HFFc6 (cell line): ENCODE measurements at regions not wholly inside any gene's neighbourhood (a gene's known extent, or its start where the extent isn't known, plus 50 kb on each side); places are given as distances from the start of the nearest gene placed in this dataset.

ENCODE experiments used
- DNase-seq: peaks from one replicate; pipeline ENCODE4 v3.0.0-alpha.2; 2018
- H3K27ac Mint-ChIP-seq: 2 replicates; pipeline ENCODE4 v1.8.0; 2020; ENCODE audit warnings: mild to moderate bottlenecking, mixed read lengths
- H3K27me3 Mint-ChIP-seq: 2 replicates; pipeline ENCODE4 v1.8.0; 2021; ENCODE audit warnings: mild to moderate bottlenecking, moderate library complexity, mixed read lengths; ENCODE audit not compliant: insufficient read depth
- H3K36me3 Mint-ChIP-seq: 2 replicates; pipeline ENCODE4 v1.8.0; 2021; ENCODE audit warnings: low read depth, mixed read lengths
- H3K4me1 Mint-ChIP-seq: 2 replicates; pipeline ENCODE4 v1.8.0; 2020; ENCODE audit warnings: low read depth, mixed read lengths
- H3K4me3 Mint-ChIP-seq: 2 replicates; pipeline ENCODE4 v1.8.0; 2020; ENCODE audit warnings: mild to moderate bottlenecking, moderate library complexity, mixed read lengths
- H3K9me3 Mint-ChIP-seq: 2 replicates; pipeline ENCODE4 v1.8.0; 2020; ENCODE audit warnings: mild to moderate bottlenecking, mixed read lengths
- TF ChIP-seq, protein P1 (sequence below): fragments of 200-600 bp; sonication (generic); IDR thresholded peaks from 2 replicates; pipeline ENCODE4 v1.5.0; 2021; ENCODE audit warnings: antibody characterized with exemption, mild to moderate bottlenecking

DNA sequence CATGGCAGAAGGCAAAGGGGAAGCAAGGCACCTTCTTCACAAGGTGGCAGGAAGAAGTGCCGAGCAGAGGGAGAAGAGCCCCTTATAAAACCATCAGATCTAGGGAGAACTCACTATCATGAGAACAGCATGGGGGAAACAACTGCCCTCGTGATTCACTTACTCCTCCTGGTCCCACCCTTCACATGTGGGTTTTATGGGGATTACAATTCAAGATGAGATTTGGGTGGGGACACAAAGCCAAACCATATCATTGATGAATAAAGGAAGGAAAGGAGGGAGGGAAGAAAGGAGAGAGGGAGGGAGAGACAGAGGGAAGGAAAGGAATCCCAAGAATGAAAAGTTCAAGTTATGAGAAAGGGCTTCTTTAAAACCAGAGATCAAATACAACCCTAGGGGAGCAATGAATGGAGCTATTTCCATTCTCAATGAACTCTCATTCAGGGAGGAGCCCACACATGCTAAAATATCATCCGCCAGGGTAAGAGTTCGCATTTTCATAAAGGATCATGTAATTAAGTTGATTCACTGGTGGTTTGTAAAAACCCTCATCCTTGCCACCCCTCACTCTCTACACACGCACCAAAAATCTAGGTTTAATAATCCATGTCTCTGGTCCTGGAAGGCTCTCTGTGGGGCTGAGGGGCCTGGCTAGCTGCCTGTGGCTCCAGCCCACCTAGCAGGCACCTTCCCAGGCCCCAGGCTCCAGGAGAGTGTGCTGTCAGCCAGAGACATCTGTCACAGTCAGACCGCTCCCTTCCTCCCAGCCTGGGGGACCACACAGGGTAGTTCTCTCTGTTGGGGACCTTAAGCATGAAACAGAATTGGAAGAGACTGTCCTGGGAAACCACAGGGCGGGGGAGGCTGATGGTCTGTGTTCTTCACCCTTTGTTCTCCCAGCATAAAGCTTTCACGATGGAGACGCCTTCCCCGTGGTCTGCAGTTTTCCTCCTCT is 94.0 kb downstream of the CCDC185 start:
- H3K4me1 Mint-ChIP-seq: no peaks in the 10 kb centered on the region
- no peak for DNase-seq
- no peak overlapping the region for H3K4me3 Mint-ChIP-seq
- peaks cover 49% of the 10 kb centered on the region for H3K27me3 Mint-ChIP-seq
- no peaks in the 10 kb centered on the region for H3K9me3 Mint-ChIP-seq
- H3K27ac Mint-ChIP-seq: no peak overlapping the region
- H3K36me3 Mint-ChIP-seq: no peaks in the 10 kb centered on the region
- TF ChIP-seq, protein P1, sequence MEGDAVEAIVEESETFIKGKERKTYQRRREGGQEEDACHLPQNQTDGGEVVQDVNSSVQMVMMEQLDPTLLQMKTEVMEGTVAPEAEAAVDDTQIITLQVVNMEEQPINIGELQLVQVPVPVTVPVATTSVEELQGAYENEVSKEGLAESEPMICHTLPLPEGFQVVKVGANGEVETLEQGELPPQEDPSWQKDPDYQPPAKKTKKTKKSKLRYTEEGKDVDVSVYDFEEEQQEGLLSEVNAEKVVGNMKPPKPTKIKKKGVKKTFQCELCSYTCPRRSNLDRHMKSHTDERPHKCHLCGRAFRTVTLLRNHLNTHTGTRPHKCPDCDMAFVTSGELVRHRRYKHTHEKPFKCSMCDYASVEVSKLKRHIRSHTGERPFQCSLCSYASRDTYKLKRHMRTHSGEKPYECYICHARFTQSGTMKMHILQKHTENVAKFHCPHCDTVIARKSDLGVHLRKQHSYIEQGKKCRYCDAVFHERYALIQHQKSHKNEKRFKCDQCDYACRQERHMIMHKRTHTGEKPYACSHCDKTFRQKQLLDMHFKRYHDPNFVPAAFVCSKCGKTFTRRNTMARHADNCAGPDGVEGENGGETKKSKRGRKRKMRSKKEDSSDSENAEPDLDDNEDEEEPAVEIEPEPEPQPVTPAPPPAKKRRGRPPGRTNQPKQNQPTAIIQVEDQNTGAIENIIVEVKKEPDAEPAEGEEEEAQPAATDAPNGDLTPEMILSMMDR: no peak

DNA sequence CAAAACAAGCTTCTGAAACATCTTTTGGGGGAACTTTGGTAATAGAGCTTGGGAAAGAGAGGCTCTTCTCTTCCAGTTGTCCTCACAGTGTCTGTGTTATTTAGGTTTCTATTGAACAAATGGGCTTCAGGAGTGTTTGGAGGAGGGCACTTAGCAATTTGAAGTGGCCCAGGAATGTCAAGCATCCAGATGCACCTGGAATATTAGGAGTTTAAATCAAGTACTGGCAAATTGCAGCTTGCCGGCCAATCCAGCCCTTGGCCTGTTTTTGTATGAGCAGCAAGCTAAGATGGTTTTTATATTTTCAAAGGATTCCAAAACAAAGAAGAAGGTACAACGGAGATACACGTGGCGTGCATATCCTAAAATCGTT is 94.7 kb downstream of the CCDC185 start:
- TF ChIP-seq, protein P1: no peak
- Mint-ChIP-seq H3K27me3 (peaks cover 42% of the 10 kb centered on the region), H3K27ac (no peak overlapping the region), H3K4me1 (no peaks in the 10 kb centered on the region), H3K36me3 (no peaks in the 10 kb centered on the region), H3K9me3 (no peaks in the 10 kb centered on the region), H3K4me3 (no peak overlapping the region)
- DNase-seq: no peak

DNA sequence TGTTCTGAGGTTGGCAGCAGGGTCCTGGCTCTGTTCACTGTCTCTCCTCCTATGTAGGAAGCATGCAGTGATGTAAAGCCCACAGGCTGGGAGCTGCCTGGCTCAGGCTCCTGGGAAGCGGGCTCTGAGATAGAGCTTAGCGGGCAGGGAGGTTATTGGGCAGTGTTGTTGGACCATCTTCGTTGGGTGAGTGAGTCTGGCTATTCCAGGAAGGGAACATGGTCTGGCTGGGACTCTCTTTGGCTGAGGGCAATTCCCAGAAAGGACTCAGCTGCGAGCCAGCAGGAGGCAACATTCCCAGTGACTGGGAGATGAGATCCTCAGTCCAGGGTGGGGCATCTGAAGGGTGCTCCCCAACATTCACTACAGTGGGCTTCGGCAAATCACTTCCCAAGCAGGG is 96.2 kb downstream of the CCDC185 start:
- H3K27ac Mint-ChIP-seq: no peak overlapping the region
- H3K27me3 Mint-ChIP-seq: peaks cover 35% of the 10 kb centered on the region
- H3K9me3 Mint-ChIP-seq: no peaks in the 10 kb centered on the region
- no peaks in the 10 kb centered on the region for H3K4me1 Mint-ChIP-seq
- DNase-seq: no peak
- no peaks in the 10 kb centered on the region for H3K36me3 Mint-ChIP-seq
- H3K4me3 Mint-ChIP-seq: no peak overlapping the region
- TF ChIP-seq, protein P1: no peak

DNA sequence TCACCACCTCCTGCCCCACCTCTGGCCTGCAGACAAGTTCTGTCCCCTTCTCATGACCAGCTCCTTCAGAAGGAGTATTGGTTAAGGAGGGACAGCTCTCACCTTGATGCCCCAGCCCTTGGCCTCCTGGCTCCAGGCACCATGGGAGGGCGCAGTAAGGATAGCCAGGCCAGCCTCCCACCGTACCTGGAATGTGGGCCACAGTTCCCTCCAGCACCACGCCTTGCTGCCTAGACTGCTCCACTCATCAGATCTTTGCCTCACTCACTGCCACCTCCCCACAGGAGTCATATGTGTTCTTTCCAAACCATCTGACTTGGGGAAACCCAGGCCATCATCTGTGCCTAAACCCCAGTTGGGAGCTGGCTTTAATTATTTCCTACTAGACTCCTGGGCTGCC is 97.0 kb downstream of the CCDC185 start:
- Mint-ChIP-seq H3K27ac (no peak overlapping the region), H3K4me1 (no peaks in the 10 kb centered on the region), H3K9me3 (no peaks in the 10 kb centered on the region), H3K27me3 (peaks cover 35% of the 10 kb centered on the region), H3K36me3 (no peaks in the 10 kb centered on the region), H3K4me3 (no peak overlapping the region)
- DNase-seq: no peak
- TF ChIP-seq, protein P1: no peak
